H1 (cell line): ENCODE measurements at regions not wholly inside any gene's neighbourhood (a gene's known extent, or its start where the extent isn't known, plus 50 kb on each side); places are given as distances from the start of the nearest gene placed in this dataset.

Experiments
- CTCF ChIA-PET: fragments of 300-600 bp; sonication (Branson Sonifier 250); formaldehyde crosslinking; loops from one replicate; lab custom pipeline; 2021; ENCODE audit not compliant: partially characterized antibody; lab: Charles Lee
- POLR2A ChIA-PET: fragments of 300-600 bp; sonication (Branson Sonifier 250); formaldehyde crosslinking; loops from one replicate; lab custom pipeline; 2021; ENCODE audit warnings: inconsistent platforms; ENCODE audit not compliant: partially characterized antibody; lab: Charles Lee
- DNase-seq, 2 experiments: peaks; one replicate each; pipeline versions ENCODE4 v3.0.0 to v3.0.0-alpha.2; 2010 to 2022; ENCODE audit warnings: low spot score in 2 of 2, low read depth in 1 of 2, mixed read lengths in 1 of 2
- FAIRE-seq: peaks from 2 replicates; lab custom pipeline; 2011; peaks lifted over from hg19 to GRCh38; lab: Jason Lieb, UNC
- H2AFZ ChIP-seq: 2 replicates; pipeline ENCODE4 v1.8.1; 2012; ENCODE audit warnings: low read length, inconsistent platforms
- H2AK5ac ChIP-seq: 2 replicates; pipeline ENCODE4 v1.6.1; 2013; ENCODE audit warnings: low read depth, low read length
- H2BK120ac ChIP-seq: replicated peaks from 2 replicates; pipeline ENCODE3; 2013; ENCODE audit warnings: low read depth, low read length, inconsistent platforms
- H2BK12ac ChIP-seq: 2 replicates; pipeline ENCODE4 v1.6.1; 2013; ENCODE audit warnings: low read depth, low read length
- H2BK15ac ChIP-seq: 2 replicates; pipeline ENCODE4 v1.6.1; 2013; ENCODE audit warnings: low read length
- H2BK20ac ChIP-seq: 2 replicates; pipeline ENCODE4 v1.6.1; 2013; ENCODE audit warnings: low read length
- H2BK5ac ChIP-seq: 2 replicates; pipeline ENCODE4 v1.6.1; 2013; ENCODE audit warnings: low read depth, low read length
- H3K14ac ChIP-seq: 2 replicates; pipeline ENCODE4 v1.6.1; 2013; ENCODE audit warnings: inconsistent platforms; ENCODE audit not compliant: insufficient read length
- H3K18ac ChIP-seq: 2 replicates; pipeline ENCODE4 v1.6.1; 2013; ENCODE audit warnings: low read length; ENCODE audit errors: extremely low read depth
- H3K23ac ChIP-seq: 2 replicates; pipeline ENCODE4 v1.6.1; 2013; ENCODE audit warnings: inconsistent platforms; ENCODE audit not compliant: insufficient read length
- H3K23me2 ChIP-seq: 2 replicates; pipeline ENCODE4 v1.6.1; 2013; ENCODE audit warnings: low read depth, low read length
- H3K27ac ChIP-seq: 2 replicates; pipeline ENCODE4 v1.6.1; 2011; ENCODE audit warnings: low read depth, low read length, inconsistent platforms
- H3K27me3 ChIP-seq, 4 experiments: replicated peaks in 1 of 4; 1 replicate in 1 of 4; 2 replicates in 3 of 4; pipeline versions ENCODE4 v1.6.1 to v1.8.1; 2011 to 2013; ENCODE audit warnings: low read length in 3 of 4, mild to moderate bottlenecking in 3 of 4, inconsistent platforms in 2 of 4, mixed read lengths in 2 of 4, moderate library complexity in 1 of 4; ENCODE audit not compliant: control insufficient read depth in 3 of 4, insufficient read depth in 3 of 4; ENCODE audit errors: extremely low read depth in 1 of 4
- H3K36me3 ChIP-seq, 4 experiments: 2 replicates each; pipeline versions ENCODE4 v1.6.1 to v1.8.1; 2011 to 2013; ENCODE audit warnings: mild to moderate bottlenecking in 4 of 4, low read length in 3 of 4, moderate library complexity in 2 of 4, control low read depth in 1 of 4, inconsistent platforms in 1 of 4; ENCODE audit not compliant: insufficient read depth in 4 of 4, control insufficient read depth in 2 of 4
- H3K4ac ChIP-seq: replicated peaks from 2 replicates; pipeline ENCODE3; 2013; ENCODE audit warnings: low read length, low read depth, mixed read lengths, inconsistent platforms; ENCODE audit not compliant: insufficient read length
- H3K4me1 ChIP-seq, 4 experiments: replicated peaks in 1 of 4; 1 replicate in 1 of 4; 2 replicates in 3 of 4; pipeline versions ENCODE4 v1.6.1 to v1.8.1; 2011 to 2013; ENCODE audit warnings: low read length in 3 of 4, inconsistent platforms in 2 of 4, mixed read lengths in 1 of 4; ENCODE audit not compliant: insufficient read depth in 4 of 4, control insufficient read depth in 3 of 4
- H3K4me2 ChIP-seq, 2 experiments: 2 replicates each; pipeline versions ENCODE4 v1.6.1 to v1.8.1; 2011 to 2013; ENCODE audit warnings: low read depth in 2 of 2, low read length in 2 of 2, control low read depth in 1 of 2, inconsistent platforms in 1 of 2, mild to moderate bottlenecking in 1 of 2; ENCODE audit not compliant: insufficient read depth in 1 of 2
- H3K4me3 ChIP-seq, 4 experiments: fragments of 200-600, 300-600 bp in 1 of 4; sonication (generic), shearing (Covaris generic), sonication (Bioruptor Twin) in 1 of 4; 2 replicates each; pipeline versions ENCODE4 v1.5.1 to v1.8.1; 2011 to 2016; ENCODE audit warnings: low read length in 4 of 4, low read depth in 3 of 4, control low read depth in 2 of 4, inconsistent platforms in 2 of 4, mild to moderate bottlenecking in 2 of 4, mixed read lengths in 1 of 4, moderate library complexity in 1 of 4; ENCODE audit not compliant: insufficient read depth in 2 of 4; ENCODE audit errors: extremely low read depth in 1 of 4
- H3K56ac ChIP-seq: replicated peaks from 2 replicates; pipeline ENCODE3; 2013; ENCODE audit warnings: low read depth, mild to moderate bottlenecking, mixed read lengths, low read length, inconsistent platforms; ENCODE audit not compliant: insufficient read length
- H3K79me1 ChIP-seq: 2 replicates; pipeline ENCODE4 v1.6.1; 2013; ENCODE audit warnings: low read depth, low read length, control low read depth
- H3K79me2 ChIP-seq, 2 experiments: 2 replicates each; pipeline versions ENCODE4 v1.6.1 to v1.8.1; 2012 to 2013; ENCODE audit warnings: low read length in 2 of 2, mild to moderate bottlenecking in 2 of 2, inconsistent platforms in 1 of 2; ENCODE audit not compliant: insufficient read depth in 2 of 2, control insufficient read depth in 1 of 2
- H3K9ac ChIP-seq, 4 experiments: replicated peaks in 1 of 4; 1 replicate in 1 of 4; 2 replicates in 3 of 4; pipeline versions ENCODE4 v1.6.1 to v1.8.1; 2011 to 2013; ENCODE audit warnings: low read depth in 3 of 4, low read length in 3 of 4, control low read depth in 2 of 4, mild to moderate bottlenecking in 2 of 4, moderate library complexity in 2 of 4, inconsistent platforms in 1 of 4; ENCODE audit errors: extremely low read depth in 1 of 4
- H3K9me3 ChIP-seq, 2 experiments: 2 replicates each; pipeline versions ENCODE4 v1.6.1 to v1.8.1; 2012 to 2013; ENCODE audit warnings: mild to moderate bottlenecking in 2 of 2, moderate library complexity in 2 of 2, control low read depth in 1 of 2, inconsistent platforms in 1 of 2, low read depth in 1 of 2, low read length in 1 of 2, mixed read lengths in 1 of 2; ENCODE audit not compliant: insufficient read depth in 2 of 2
- H4K20me1 ChIP-seq, 2 experiments: replicated peaks in 1 of 2; 2 replicates each; pipeline versions ENCODE3 to v1.8.1; 2011 to 2013; ENCODE audit warnings: inconsistent platforms in 2 of 2, low read length in 2 of 2, mild to moderate bottlenecking in 1 of 2; ENCODE audit not compliant: insufficient read depth in 2 of 2, control insufficient read depth in 1 of 2
- H4K5ac ChIP-seq: 2 replicates; pipeline ENCODE4 v1.6.1; 2013; ENCODE audit warnings: low read length, low read depth, mixed read lengths, inconsistent platforms; ENCODE audit not compliant: insufficient read length
- H4K8ac ChIP-seq: 2 replicates; pipeline ENCODE4 v1.8.0; 2013; ENCODE audit warnings: mild to moderate bottlenecking, moderate library complexity, low read length, inconsistent platforms; ENCODE audit not compliant: insufficient read depth; ENCODE audit errors: extremely low read depth
- H4K91ac ChIP-seq: replicated peaks from 2 replicates; pipeline ENCODE3; 2013; ENCODE audit warnings: low read length, mixed read lengths, inconsistent platforms; ENCODE audit not compliant: insufficient read length
- CHD1 ChIP-seq: IDR thresholded peaks from 2 replicates; pipeline ENCODE4 v1.6.1; 2012; ENCODE audit warnings: low read depth, low read length, improper control_type of control experiment
- EGR1 ChIP-seq: IDR thresholded peaks from 2 replicates; pipeline ENCODE4 v1.6.1; 2011; ENCODE audit warnings: low read depth, low read length, borderline replicate concordance
- FOSL1 ChIP-seq: IDR thresholded peaks from 2 replicates; pipeline ENCODE4 v1.6.1; 2011; ENCODE audit warnings: mild to moderate bottlenecking, low read depth, low read length, moderate library complexity; ENCODE audit not compliant: insufficient read depth
- HDAC2 ChIP-seq, 2 experiments: fragments of 300-600 bp in 1 of 2; sonication (generic) in 1 of 2; IDR thresholded peaks; 2 replicates each; pipeline ENCODE4 v1.6.1; 2011 to 2012; ENCODE audit warnings: low read depth in 2 of 2, low read length in 2 of 2, mild to moderate bottlenecking in 2 of 2, moderate library complexity in 2 of 2, borderline replicate concordance in 1 of 2, inconsistent platforms in 1 of 2
- HDAC6 ChIP-seq: IDR thresholded peaks from one replicate; pipeline ENCODE4 v1.7.1; 2012; ENCODE audit warnings: low read depth, mild to moderate bottlenecking, inconsistent platforms, low read length, moderate library complexity
- KDM1A ChIP-seq: fragments of 200-600, 300-600 bp; sonication (generic); IDR thresholded peaks from 2 replicates; pipeline ENCODE4 v1.7.1; 2016; ENCODE audit warnings: mild to moderate bottlenecking, low read length, borderline replicate concordance
- KDM5A ChIP-seq: fragments of 200-600 bp; IDR thresholded peaks from 2 replicates; pipeline ENCODE4 v1.7.1; 2012; ENCODE audit warnings: mild to moderate bottlenecking, low read length, inconsistent platforms, mixed read lengths
- MAX ChIP-seq: IDR thresholded peaks from 2 replicates; pipeline ENCODE4 v1.6.1; 2012; ENCODE audit warnings: inconsistent platforms
- NRF1 ChIP-seq: IDR thresholded peaks from 2 replicates; pipeline ENCODE4 v1.6.1; 2011; ENCODE audit warnings: mild to moderate bottlenecking, low read depth, low read length, improper control_type of control experiment
- POLR2AphosphoS5 ChIP-seq: IDR thresholded peaks from 2 replicates; pipeline ENCODE4 v1.6.1; 2011; ENCODE audit warnings: low read depth, low read length
- SIX5 ChIP-seq: IDR thresholded peaks from 2 replicates; pipeline ENCODE4 v1.6.1; 2011; ENCODE audit warnings: mild to moderate bottlenecking, low read depth, low read length
- SP1 ChIP-seq: IDR thresholded peaks from 2 replicates; pipeline ENCODE4 v1.6.1; 2011; ENCODE audit warnings: low read depth, low read length
- SP4 ChIP-seq: IDR thresholded peaks from 2 replicates; pipeline ENCODE4 v1.6.1; 2012; ENCODE audit warnings: low read length, inconsistent platforms
- TAF7 ChIP-seq: optimal IDR thresholded peaks from 2 replicates; pipeline ENCODE3; 2011; ENCODE audit warnings: low read depth, mild to moderate bottlenecking, inconsistent platforms, low read length, moderate library complexity, borderline replicate concordance
- TBP ChIP-seq: IDR thresholded peaks from 2 replicates; pipeline ENCODE4 v1.6.1; 2011; ENCODE audit warnings: low read depth, low read length, improper control_type of control experiment
- TCF12 ChIP-seq: IDR thresholded peaks from 2 replicates; pipeline ENCODE4 v1.6.1; 2011; ENCODE audit warnings: low read depth, mild to moderate bottlenecking, low read length
- YY1 ChIP-seq: IDR thresholded peaks from 2 replicates; pipeline ENCODE4 v1.6.1; 2011; ENCODE audit warnings: low read depth, mild to moderate bottlenecking, low read length

DNA sequence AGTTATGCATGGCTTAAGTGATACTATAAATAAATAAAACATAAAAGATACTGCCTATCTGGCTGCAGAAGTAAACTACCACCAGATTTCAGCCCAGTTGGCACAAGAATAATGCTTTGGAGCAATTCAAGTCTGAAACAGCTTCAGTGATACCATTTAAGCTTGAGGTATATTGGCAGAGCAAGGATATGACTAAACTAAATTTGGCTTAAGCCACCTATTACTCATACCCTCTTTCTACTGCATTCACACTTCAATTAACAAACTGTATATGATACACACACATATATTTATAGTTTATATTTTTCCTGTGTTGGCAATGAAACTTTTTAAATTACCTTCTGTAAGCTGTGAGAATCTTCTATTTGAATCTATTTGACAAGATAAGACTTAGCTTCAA, 431.9 kb downstream of the ANXA1 start:
- Histone ChIP-seq H2BK20ac (no peak overlapping the region), H4K8ac (no peak overlapping the region), H3K4me1 (no peaks in the 10 kb centered on the region), H3K4me3 (no peak overlapping the region), H2BK12ac (no peak overlapping the region), H3K23me2 (no peaks in the 10 kb centered on the region), H3K18ac (no peak overlapping the region), H3K79me1 (no peaks in the 10 kb centered on the region), H3K56ac (no peak overlapping the region), H3K4ac (no peak overlapping the region), H3K9ac (no peak overlapping the region), H3K9me3 (no peaks in the 10 kb centered on the region), H2AFZ (no peak overlapping the region), H2AK5ac (no peak overlapping the region), H3K36me3 (no peaks in the 10 kb centered on the region), H4K91ac (no peak overlapping the region), H3K79me2 (no peaks in the 10 kb centered on the region), H3K4me2 (no peak overlapping the region), H3K27ac (no peak overlapping the region), H3K27me3 (no peaks in the 10 kb centered on the region), H4K5ac (no peak overlapping the region), H3K14ac (no peak overlapping the region), H2BK5ac (no peak overlapping the region), H2BK120ac (no peak overlapping the region), H3K23ac (no peak overlapping the region), H2BK15ac (no peak overlapping the region), H4K20me1 (no peaks in the 10 kb centered on the region)
- TF ChIP-seq MAX: no peak
- TF ChIP-seq TBP: no peak
- no peak for TF ChIP-seq POLR2AphosphoS5
- no peak for TF ChIP-seq CHD1
- TF ChIP-seq YY1: no peak
- no peak for TF ChIP-seq SIX5
- no peak for TF ChIP-seq SP4
- no peak for TF ChIP-seq KDM1A
- no peak for TF ChIP-seq NRF1
- TF ChIP-seq FOSL1: no peak
- no peak for TF ChIP-seq HDAC6
- no peak for TF ChIP-seq TAF7
- no peak for TF ChIP-seq TCF12
- no peak for TF ChIP-seq SP1
- TF ChIP-seq HDAC2 (IDR thresholded peaks at IDR 0.05; ENCODE audit: borderline replicate concordance in 1 of 2, low read depth in 2 of 2, low read length in 2 of 2): no peak
- no peak for TF ChIP-seq KDM5A
- TF ChIP-seq EGR1: no peak
- ChIA-PET POLR2A (no interaction called here), CTCF (interaction anchor here (0.6 to 1.9 kb wide), 5 partner anchors 8 to 383 kb away, joined by 3 to 4 read pairs (median 4); no protein-coding TSS in a partner anchor)
- FAIRE-seq (no peak), DNase-seq (no peak)
